Vagina (tissue), 2 donors: ENCODE measurements at regions not wholly inside any gene's neighbourhood (a gene's known extent, or its start where the extent isn't known, plus 50 kb on each side); places are given as distances from the start of the nearest gene placed in this dataset.

Experiments used
- CTCF ChIP-seq, 3 experiments: fragments of 450-650 bp in 2 of 3; fragments of 200-600 bp in 1 of 3; sonication (generic) in 1 of 3; IDR thresholded peaks; one replicate each; pipeline ENCODE4 v1.5.1; 2017 to 2019; ENCODE audit warnings: antibody characterized with exemption in 3 of 3, mild to moderate bottlenecking in 2 of 3, moderate library complexity in 2 of 3
- POLR2A ChIP-seq, 2 donors: fragments of 450-650 bp; IDR thresholded peaks; one replicate each; pipeline ENCODE4 v1.6.1; 2017; ENCODE audit warnings: antibody characterized with exemption in 2 of 2, mild to moderate bottlenecking in 2 of 2, moderate library complexity in 2 of 2

DNA sequence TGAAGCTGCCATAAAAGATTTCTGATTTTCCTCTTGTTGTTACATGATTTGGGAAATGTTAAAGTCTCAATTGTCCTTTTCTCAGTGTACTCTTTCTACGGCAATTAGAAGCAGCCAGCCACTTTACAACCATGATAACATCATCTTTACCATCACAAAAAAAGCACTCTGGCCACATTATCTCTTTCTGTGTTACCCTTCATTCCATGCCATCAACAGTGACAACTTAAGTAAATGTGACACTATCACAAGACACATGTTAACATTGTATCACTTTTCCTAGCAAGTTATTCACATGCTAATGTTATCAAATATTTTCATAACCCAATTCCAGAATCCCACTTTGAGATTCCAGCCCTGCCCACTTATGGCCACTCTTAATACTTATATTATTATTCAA lies 131.2 kb downstream of the TMX3 start:
- TF ChIP-seq CTCF (IDR thresholded peaks at IDR 0.05) (no peak), POLR2A (IDR thresholded peaks at IDR 0.05) (no peak)
